Right lobe of liver (tissue), 4 donors: ENCODE measurements at regions not wholly inside any gene's neighbourhood (a gene's known extent, or its start where the extent isn't known, plus 50 kb on each side); places are given as distances from the start of the nearest gene placed in this dataset.

ENCODE experiments used
- POLR2A ChIP-seq: fragments of 450-650 bp; IDR thresholded peaks from one replicate; pipeline ENCODE4 v1.6.1; 2017; ENCODE audit warnings: antibody characterized with exemption, mild to moderate bottlenecking
- TF ChIP-seq, protein P1 (sequence below), 4 donors: fragments of 200-600 bp in 3 of 4; fragments of 450-650 bp in 1 of 4; IDR thresholded peaks; one replicate each; pipeline versions ENCODE4 v1.5.1 to v1.8.0; 2016 to 2022; ENCODE audit warnings: antibody characterized with exemption in 4 of 4, mild to moderate bottlenecking in 2 of 4
- donor health status: DM: no; HTN: no; CAD: no.
- donor health status: DM: no; HTN: no; CAD: no.
- donor health status: DM: no; HTN: yes; CAD: no.

DNA sequence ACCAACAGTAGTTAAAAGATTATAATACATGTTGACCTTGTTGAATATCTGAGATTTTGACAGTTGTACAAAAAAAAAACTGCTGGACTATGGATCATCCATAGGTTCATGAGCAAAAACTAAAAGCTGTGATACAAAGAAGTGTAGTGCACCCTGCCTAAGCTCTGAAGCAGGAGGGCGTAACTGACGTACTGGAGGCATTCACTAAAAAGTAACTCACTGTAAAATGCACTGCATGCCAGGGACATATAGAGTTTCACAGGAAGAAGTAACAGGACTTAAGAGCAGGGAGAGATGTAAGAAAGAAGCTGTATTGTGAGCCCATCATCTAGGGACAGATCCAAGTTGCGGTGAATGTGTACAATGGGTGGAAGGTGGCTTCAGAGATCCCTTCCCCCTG, 177.9 kb downstream of the IRS2 start:
- TF ChIP-seq, protein P1, sequence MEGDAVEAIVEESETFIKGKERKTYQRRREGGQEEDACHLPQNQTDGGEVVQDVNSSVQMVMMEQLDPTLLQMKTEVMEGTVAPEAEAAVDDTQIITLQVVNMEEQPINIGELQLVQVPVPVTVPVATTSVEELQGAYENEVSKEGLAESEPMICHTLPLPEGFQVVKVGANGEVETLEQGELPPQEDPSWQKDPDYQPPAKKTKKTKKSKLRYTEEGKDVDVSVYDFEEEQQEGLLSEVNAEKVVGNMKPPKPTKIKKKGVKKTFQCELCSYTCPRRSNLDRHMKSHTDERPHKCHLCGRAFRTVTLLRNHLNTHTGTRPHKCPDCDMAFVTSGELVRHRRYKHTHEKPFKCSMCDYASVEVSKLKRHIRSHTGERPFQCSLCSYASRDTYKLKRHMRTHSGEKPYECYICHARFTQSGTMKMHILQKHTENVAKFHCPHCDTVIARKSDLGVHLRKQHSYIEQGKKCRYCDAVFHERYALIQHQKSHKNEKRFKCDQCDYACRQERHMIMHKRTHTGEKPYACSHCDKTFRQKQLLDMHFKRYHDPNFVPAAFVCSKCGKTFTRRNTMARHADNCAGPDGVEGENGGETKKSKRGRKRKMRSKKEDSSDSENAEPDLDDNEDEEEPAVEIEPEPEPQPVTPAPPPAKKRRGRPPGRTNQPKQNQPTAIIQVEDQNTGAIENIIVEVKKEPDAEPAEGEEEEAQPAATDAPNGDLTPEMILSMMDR (IDR thresholded peaks at IDR 0.05) = no peak
- no peak for TF ChIP-seq POLR2A
